ENCODE measurements at regions not wholly inside any gene's neighbourhood (a gene's known extent, or its start where the extent isn't known, plus 50 kb on each side); places are given as distances from the start of the nearest gene placed in this dataset.

DNA sequence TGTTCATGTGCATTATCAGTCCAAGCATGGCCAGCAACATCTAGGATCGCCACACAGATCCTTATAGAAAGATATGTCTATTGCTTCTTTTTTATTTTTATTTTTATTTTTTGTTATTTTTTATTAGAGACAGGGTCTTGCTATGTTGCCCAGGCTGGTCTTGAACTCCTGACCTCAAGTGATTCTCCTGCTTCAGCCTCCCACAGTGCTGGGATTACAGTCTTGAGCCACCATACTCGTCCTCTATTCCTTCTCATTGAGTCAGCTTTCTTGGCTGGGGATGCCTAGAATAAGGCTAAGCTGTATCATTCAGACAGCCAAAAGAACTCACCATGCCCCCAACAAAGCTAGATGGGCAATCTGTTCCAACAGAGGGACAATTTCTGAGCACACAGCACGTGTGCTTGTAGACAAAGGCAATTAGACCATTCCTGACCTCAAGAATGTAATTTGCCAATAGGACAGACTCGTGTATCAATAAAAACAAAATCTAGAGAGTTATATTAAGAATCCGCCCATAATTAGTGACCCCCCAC is 264.0 kb upstream of the NEBL start:
- no peak overlapping the region for H3K27ac ChIP-seq (ENCODE audit: insufficient read depth, low read length, poor library complexity, severe bottlenecking)
- H3K36me3 ChIP-seq (ENCODE audit: control insufficient read depth, insufficient read depth, low read length), result no peaks in the 10 kb centered on the region
- no peak overlapping the region for H3K4me3 ChIP-seq (ENCODE audit: insufficient read depth, low read depth, low read length, poor library complexity, severe bottlenecking)
- no peaks in the 10 kb centered on the region for H3K4me1 ChIP-seq (ENCODE audit: control insufficient read depth, insufficient read depth, low read length, poor library complexity, severe bottlenecking)
- no peaks in the 10 kb centered on the region for H3K9me3 ChIP-seq (ENCODE audit: control insufficient read depth, low read length)
- H3K27me3 ChIP-seq (replicated peaks; ENCODE audit: control insufficient read depth, insufficient read depth, low read length, poor library complexity, severe bottlenecking), result no peaks in the 10 kb centered on the region
- no peak for DNase-seq

DNA sequence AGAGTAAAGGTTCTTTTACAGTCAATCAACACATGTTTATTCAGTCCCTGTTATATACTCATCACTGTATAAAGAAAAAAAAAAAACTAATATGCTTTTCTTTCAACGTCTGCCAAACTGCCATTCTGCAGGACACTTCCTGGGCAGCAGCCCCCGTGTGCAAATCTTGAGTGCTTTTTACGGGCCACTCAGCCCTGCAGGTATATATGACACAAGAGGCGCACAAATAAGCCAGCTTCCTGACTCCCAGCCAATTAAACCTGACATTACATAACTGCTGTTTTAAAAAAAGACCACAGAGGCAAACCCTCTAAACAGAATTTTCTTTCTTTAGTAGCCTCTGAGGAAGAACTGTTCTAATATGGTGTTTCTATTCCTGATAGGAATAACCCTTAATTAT is 263.0 kb upstream of the NEBL start:
- no peaks in the 10 kb centered on the region for H3K9me3 ChIP-seq (ENCODE audit: control insufficient read depth, low read length)
- no peak overlapping the region for H3K4me3 ChIP-seq (ENCODE audit: insufficient read depth, low read depth, low read length, poor library complexity, severe bottlenecking)
- no peak for DNase-seq
- no peak overlapping the region for H3K27ac ChIP-seq (ENCODE audit: insufficient read depth, low read length, poor library complexity, severe bottlenecking)
- no peaks in the 10 kb centered on the region for H3K4me1 ChIP-seq (ENCODE audit: control insufficient read depth, insufficient read depth, low read length, poor library complexity, severe bottlenecking)
- H3K27me3 ChIP-seq (replicated peaks; ENCODE audit: control insufficient read depth, insufficient read depth, low read length, poor library complexity, severe bottlenecking), result no peaks in the 10 kb centered on the region
- H3K36me3 ChIP-seq (ENCODE audit: control insufficient read depth, insufficient read depth, low read length), result no peaks in the 10 kb centered on the region

DNA sequence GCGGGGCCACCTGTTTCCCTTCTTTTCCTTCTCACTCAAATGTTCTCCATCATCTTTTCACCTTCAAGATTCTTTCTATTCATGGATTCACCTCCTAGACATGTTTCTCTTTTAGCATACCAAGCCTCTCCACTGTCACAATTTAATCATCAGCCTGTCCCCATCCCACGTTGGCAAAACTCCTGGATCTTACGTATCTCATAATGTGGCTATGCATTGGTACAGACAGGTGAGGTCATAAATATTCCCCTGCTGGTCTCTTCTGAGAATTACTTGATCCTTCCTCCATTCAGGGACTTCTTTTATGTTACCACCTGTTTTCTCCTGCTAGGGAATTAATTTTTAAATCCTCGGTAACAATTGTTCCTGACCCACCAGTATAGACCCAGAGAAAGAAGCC is 262.6 kb upstream of the NEBL start:
- Histone ChIP-seq H3K36me3 (ENCODE audit: control insufficient read depth, insufficient read depth, low read length) (no peaks in the 10 kb centered on the region), H3K27me3 (replicated peaks; ENCODE audit: control insufficient read depth, insufficient read depth, low read length, poor library complexity, severe bottlenecking) (no peaks in the 10 kb centered on the region), H3K4me3 (ENCODE audit: insufficient read depth, low read depth, low read length, poor library complexity, severe bottlenecking) (no peak overlapping the region), H3K4me1 (ENCODE audit: control insufficient read depth, insufficient read depth, low read length, poor library complexity, severe bottlenecking) (no peaks in the 10 kb centered on the region), H3K9me3 (ENCODE audit: control insufficient read depth, low read length) (no peaks in the 10 kb centered on the region), H3K27ac (ENCODE audit: insufficient read depth, low read length, poor library complexity, severe bottlenecking) (no peak overlapping the region)
- no peak for DNase-seq

DNA sequence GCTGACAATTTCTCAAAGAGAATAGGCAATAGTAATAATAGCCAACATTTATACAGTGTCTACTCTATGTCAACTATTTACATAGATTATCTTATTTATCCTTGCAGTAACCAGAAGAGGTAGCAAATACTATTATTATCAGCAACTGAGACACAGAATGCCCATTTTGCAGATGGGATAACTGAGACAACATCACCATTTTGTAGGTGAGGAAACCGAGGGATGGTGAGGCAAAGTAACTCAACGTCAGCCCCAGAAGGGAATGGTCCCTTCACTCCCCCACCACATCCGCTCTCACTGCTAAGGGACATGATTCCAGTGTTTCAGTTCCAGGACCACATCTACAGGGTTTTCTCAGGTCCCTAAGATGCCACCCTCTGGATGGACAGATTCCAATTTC is 261.2 kb upstream of the NEBL start:
- no peak for DNase-seq
- no peak overlapping the region for H3K27ac ChIP-seq (ENCODE audit: insufficient read depth, low read length, poor library complexity, severe bottlenecking)
- no peaks in the 10 kb centered on the region for H3K9me3 ChIP-seq (ENCODE audit: control insufficient read depth, low read length)
- no peaks in the 10 kb centered on the region for H3K36me3 ChIP-seq (ENCODE audit: control insufficient read depth, insufficient read depth, low read length)
- H3K4me3 ChIP-seq (ENCODE audit: insufficient read depth, low read depth, low read length, poor library complexity, severe bottlenecking), result no peak overlapping the region
- H3K27me3 ChIP-seq (replicated peaks; ENCODE audit: control insufficient read depth, insufficient read depth, low read length, poor library complexity, severe bottlenecking), result no peaks in the 10 kb centered on the region
- H3K4me1 ChIP-seq (ENCODE audit: control insufficient read depth, insufficient read depth, low read length, poor library complexity, severe bottlenecking), result no peaks in the 10 kb centered on the region

DNA sequence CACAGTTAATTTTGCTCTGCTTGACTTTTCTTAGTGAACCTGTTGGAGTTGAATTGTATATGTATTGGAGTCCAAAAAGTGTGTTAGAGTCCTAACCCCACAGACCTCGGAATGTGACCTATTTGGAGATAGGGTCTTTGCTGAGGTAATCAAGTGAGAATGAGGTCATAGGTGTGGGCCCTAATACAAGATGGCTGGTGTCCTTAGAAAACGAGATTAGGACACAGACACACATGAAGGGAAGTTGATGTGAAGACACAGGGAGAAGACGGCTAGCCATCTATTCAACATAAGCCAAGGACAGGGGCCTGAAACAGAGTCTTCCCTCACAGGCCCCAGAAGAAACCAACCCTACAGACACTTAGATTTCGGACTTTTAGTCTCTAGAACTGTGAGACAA is 260.6 kb upstream of the NEBL start:
- Histone ChIP-seq H3K36me3 (ENCODE audit: control insufficient read depth, insufficient read depth, low read length) (no peaks in the 10 kb centered on the region), H3K27ac (ENCODE audit: insufficient read depth, low read length, poor library complexity, severe bottlenecking) (no peak overlapping the region), H3K4me1 (ENCODE audit: control insufficient read depth, insufficient read depth, low read length, poor library complexity, severe bottlenecking) (no peaks in the 10 kb centered on the region), H3K4me3 (ENCODE audit: insufficient read depth, low read depth, low read length, poor library complexity, severe bottlenecking) (no peak overlapping the region), H3K9me3 (ENCODE audit: control insufficient read depth, low read length) (no peaks in the 10 kb centered on the region), H3K27me3 (replicated peaks; ENCODE audit: control insufficient read depth, insufficient read depth, low read length, poor library complexity, severe bottlenecking) (no peaks in the 10 kb centered on the region)
- no peak for DNase-seq

DNA sequence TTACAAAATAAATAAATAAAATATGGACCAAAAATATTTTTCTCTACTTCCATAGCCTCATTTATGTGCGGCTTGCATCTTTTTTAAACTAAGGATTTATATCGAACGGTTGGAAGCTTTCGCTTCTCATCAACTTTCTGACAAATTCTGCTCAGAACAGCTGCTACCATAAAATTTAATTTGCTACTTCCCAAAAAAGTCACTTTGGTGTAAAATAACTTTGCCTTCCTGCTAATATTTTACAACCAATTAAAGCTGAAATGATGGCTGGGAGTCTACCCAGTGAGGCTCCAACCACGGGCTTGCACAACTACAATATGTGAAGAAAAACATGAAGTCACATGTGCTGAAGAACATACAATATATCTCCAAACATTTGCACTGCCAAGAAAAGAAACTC is 253.1 kb upstream of the NEBL start:
- Histone ChIP-seq H3K9me3 (ENCODE audit: control insufficient read depth, low read length) (no peaks in the 10 kb centered on the region), H3K4me1 (ENCODE audit: control insufficient read depth, insufficient read depth, low read length, poor library complexity, severe bottlenecking) (no peaks in the 10 kb centered on the region), H3K27me3 (replicated peaks; ENCODE audit: control insufficient read depth, insufficient read depth, low read length, poor library complexity, severe bottlenecking) (no peaks in the 10 kb centered on the region), H3K27ac (ENCODE audit: insufficient read depth, low read length, poor library complexity, severe bottlenecking) (no peak overlapping the region), H3K36me3 (ENCODE audit: control insufficient read depth, insufficient read depth, low read length) (no peaks in the 10 kb centered on the region), H3K4me3 (ENCODE audit: insufficient read depth, low read depth, low read length, poor library complexity, severe bottlenecking) (no peak overlapping the region)
- DNase-seq, result no peak

DNA sequence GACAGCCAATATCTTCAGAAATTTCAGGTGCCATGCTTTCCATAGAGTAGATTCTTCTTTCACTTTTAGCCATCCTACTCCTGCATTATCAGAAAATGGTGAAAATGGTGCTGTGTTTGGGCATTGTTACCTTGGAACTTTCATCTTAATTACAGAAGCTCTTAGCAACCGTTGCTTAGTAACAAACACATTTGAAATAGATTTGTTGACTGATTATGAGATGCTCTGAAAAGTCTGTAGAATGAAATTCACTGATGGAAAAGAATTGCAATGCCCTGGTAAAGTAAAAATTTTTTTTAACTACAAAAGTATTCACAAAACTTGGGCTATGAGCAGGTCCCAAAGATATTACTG is 249.3 kb upstream of the NEBL start:
- Histone ChIP-seq H3K9me3 (ENCODE audit: control insufficient read depth, low read length) (no peaks in the 10 kb centered on the region), H3K36me3 (ENCODE audit: control insufficient read depth, insufficient read depth, low read length) (no peaks in the 10 kb centered on the region), H3K4me1 (ENCODE audit: control insufficient read depth, insufficient read depth, low read length, poor library complexity, severe bottlenecking) (no peaks in the 10 kb centered on the region), H3K27me3 (replicated peaks; ENCODE audit: control insufficient read depth, insufficient read depth, low read length, poor library complexity, severe bottlenecking) (no peaks in the 10 kb centered on the region), H3K27ac (ENCODE audit: insufficient read depth, low read length, poor library complexity, severe bottlenecking) (no peak overlapping the region), H3K4me3 (ENCODE audit: insufficient read depth, low read depth, low read length, poor library complexity, severe bottlenecking) (no peak overlapping the region)
- DNase-seq, result no peak

DNA sequence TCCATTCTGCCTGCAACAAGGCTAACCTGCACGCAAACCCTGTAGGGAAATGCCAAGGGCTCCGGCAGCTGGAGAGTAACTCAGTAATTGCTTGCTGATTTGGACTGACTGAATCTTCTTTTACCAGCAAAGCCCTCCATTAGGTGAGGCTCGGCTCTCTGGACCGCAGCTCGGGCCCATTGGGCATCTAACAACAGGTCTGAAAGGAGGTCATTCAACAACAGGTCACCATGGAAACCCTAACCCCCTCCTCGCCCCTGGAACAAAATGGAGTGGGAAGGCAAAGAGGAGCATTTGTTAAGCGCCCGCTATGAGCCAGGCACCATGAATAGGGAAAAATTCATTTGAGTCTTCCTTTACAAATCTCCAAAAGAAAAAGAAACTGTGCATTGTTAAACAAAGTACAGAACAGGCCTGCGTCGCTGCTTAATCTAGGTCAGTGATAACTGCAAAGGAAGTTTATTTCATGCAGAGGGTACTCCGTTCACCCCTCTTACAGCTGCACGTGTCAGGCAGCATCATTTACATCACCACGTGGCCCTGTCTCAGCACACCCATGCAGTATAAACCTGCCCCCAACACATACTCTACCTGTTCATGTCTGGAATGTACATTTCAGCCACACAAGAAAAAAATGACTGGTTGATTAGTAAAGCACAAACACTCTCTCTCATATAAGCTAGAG is 248.8 kb upstream of the NEBL start:
- Histone ChIP-seq H3K4me3 (ENCODE audit: insufficient read depth, low read depth, low read length, poor library complexity, severe bottlenecking) (no peak overlapping the region), H3K4me1 (ENCODE audit: control insufficient read depth, insufficient read depth, low read length, poor library complexity, severe bottlenecking) (no peaks in the 10 kb centered on the region), H3K9me3 (ENCODE audit: control insufficient read depth, low read length) (no peaks in the 10 kb centered on the region), H3K27ac (ENCODE audit: insufficient read depth, low read length, poor library complexity, severe bottlenecking) (no peak overlapping the region), H3K27me3 (replicated peaks; ENCODE audit: control insufficient read depth, insufficient read depth, low read length, poor library complexity, severe bottlenecking) (no peaks in the 10 kb centered on the region), H3K36me3 (ENCODE audit: control insufficient read depth, insufficient read depth, low read length) (no peaks in the 10 kb centered on the region)
- DNase-seq, result no peak

DNA sequence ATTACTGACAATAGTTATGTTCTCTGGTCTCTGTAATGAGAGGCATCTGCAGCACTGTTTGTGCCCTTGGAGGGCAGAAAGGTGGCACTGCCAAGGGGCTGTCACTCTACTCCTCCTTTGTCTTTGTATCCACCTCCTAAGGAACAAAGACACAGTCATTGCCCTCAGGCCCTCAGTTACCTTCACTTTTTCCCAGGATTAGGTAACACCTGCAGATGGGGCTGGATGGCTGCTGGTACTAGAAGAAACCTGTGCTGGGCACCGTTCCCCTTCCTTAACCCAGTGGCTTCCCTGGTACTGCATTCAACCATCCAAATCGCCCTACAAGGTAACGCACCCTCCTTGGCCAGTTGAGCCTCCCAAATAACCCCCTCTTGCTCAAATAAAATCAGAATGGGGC is 246.9 kb upstream of the NEBL start:
- Histone ChIP-seq H3K4me3 (ENCODE audit: insufficient read depth, low read depth, low read length, poor library complexity, severe bottlenecking) (no peak overlapping the region), H3K9me3 (ENCODE audit: control insufficient read depth, low read length) (no peaks in the 10 kb centered on the region), H3K27ac (ENCODE audit: insufficient read depth, low read length, poor library complexity, severe bottlenecking) (no peak overlapping the region), H3K4me1 (ENCODE audit: control insufficient read depth, insufficient read depth, low read length, poor library complexity, severe bottlenecking) (no peaks in the 10 kb centered on the region), H3K27me3 (replicated peaks; ENCODE audit: control insufficient read depth, insufficient read depth, low read length, poor library complexity, severe bottlenecking) (no peaks in the 10 kb centered on the region), H3K36me3 (ENCODE audit: control insufficient read depth, insufficient read depth, low read length) (no peaks in the 10 kb centered on the region)
- no peak for DNase-seq

DNA sequence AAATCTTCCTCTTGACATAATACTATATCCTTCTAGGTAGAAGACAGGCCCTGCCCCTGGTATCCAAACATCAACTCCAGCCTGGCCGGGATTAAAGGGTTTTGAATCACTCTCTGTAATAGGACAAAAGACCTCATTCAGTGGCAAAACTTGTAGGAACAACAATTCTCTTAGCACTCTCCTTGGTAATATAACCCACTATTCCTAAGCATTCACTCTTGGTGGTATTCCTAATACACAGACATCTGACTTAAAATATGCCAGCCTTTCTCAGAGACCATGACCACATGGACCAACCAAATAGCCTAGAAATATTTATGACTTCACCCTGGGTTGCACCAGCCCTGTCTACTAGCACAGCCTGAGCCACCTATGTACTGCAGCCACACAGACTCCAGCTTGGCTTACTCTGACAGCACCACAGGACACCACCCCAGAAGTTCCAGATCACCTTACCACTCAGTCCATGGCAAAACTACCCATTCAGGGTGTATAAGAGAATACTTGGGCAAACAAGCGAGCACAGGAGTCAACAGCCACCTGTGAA is 244.9 kb upstream of the NEBL start:
- Histone ChIP-seq H3K27ac (ENCODE audit: insufficient read depth, low read length, poor library complexity, severe bottlenecking) (no peak overlapping the region), H3K27me3 (replicated peaks; ENCODE audit: control insufficient read depth, insufficient read depth, low read length, poor library complexity, severe bottlenecking) (no peaks in the 10 kb centered on the region)
- no peak for DNase-seq

More for the DNA sequence above, 244.9 kb upstream of the NEBL start:
- no peaks in the 10 kb centered on the region for H3K4me1 ChIP-seq (ENCODE audit: control insufficient read depth, insufficient read depth, low read length, poor library complexity, severe bottlenecking)
- no peaks in the 10 kb centered on the region for H3K9me3 ChIP-seq (ENCODE audit: control insufficient read depth, low read length)
- H3K4me3 ChIP-seq (ENCODE audit: insufficient read depth, low read depth, low read length, poor library complexity, severe bottlenecking), result no peak overlapping the region
- H3K36me3 ChIP-seq (ENCODE audit: control insufficient read depth, insufficient read depth, low read length), result no peaks in the 10 kb centered on the region
